Hippocampal formation (tissue), 2 donors: ENCODE measurements at regions not wholly inside any gene's neighbourhood (a gene's known extent, or its start where the extent isn't known, plus 50 kb on each side); places are given as distances from the start of the nearest gene placed in this dataset.
"Not testable (repeated sequence)": the region's sequence is repeated elsewhere in the genome, so short reads cannot be mapped to it uniquely, and the experiment has no call there.

Source experiments
- DNase-seq, 2 donors: peaks; one replicate each; lab custom pipeline; 2025; lab: John Stamatoyannopoulos, UW

- DNase-seq = not testable (repeated sequence)
Measured at GRCh38 chr4:74505355-74505978, 60.5 kb downstream of the AREG start.

GRCh38 chr4:74509363-74509762, 64.4 kb downstream of the AREG start:
- not testable (repeated sequence) for DNase-seq

DNA sequence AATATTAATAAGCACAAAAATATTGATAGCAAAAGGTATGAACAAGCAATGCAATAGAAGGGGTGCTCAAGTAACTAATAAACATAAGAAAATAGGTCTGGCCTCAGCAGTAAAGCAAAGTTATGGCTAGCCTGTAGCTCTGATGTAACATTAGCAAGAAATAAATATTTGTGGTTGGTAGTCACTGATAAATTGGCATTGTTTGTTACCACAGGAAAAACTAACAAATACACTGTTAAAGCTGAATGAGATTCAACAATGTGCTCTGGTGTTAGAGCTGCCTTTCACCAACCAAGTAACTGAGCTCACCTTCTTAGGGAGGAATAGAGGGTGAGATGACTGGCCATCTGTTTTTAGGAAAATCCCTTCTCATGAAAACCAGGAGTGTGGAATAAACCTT, 71.4 kb downstream of the AREG start:
- DNase-seq = no peak

GRCh38 chr4:74517996-74518395, 73.1 kb downstream of the AREG start:
- DNase-seq = no peak

GRCh38 chr4:74522251-74522991, 77.5 kb downstream of the AREG start:
- no peak for DNase-seq

- DNase-seq = no peak
Measured at GRCh38 chr4:74523096-74523495, 78.2 kb downstream of the AREG start.

GRCh38 chr4:74524985-74525384, 80.0 kb downstream of the AREG start:
- no peak for DNase-seq

DNA sequence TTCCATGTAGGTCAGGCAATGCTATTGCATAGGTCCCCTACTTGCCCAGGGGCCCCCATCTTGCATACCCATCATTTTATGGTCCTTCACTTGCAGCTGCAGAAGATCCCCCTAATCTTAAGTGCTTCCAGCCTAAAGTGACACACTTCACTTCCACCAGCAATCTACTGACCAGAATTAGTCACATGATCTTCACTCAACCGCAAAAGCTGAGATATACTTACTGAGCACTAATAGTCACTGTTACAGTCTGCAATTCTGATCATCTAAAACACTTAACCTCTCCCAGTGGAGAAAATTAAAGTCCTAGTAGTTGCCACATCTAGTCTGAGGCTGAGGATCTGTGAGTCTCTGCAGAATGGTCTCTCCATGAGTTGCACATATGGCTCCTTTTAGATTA, 82.1 kb downstream of the AREG start:
- DNase-seq = no peak

DNA sequence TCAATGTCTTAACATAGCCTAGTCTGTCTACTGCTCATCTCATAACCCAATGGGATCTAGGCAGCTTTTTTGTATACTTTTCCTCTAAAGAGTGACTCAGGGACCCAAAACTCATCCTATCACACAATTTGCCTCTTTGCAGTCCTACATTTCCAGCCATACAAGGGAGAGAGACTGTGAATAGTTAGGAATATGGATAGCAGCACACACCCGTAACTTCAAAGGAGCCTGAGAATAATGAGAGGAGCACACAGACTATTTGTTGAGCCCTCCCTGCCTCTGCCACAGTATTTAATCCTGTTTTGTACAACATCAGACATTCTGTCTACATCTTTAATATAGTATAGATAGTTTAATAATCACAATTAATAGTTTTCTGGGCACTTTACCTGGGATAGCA, 83.2 kb downstream of the AREG start:
- DNase-seq = no peak

DNA sequence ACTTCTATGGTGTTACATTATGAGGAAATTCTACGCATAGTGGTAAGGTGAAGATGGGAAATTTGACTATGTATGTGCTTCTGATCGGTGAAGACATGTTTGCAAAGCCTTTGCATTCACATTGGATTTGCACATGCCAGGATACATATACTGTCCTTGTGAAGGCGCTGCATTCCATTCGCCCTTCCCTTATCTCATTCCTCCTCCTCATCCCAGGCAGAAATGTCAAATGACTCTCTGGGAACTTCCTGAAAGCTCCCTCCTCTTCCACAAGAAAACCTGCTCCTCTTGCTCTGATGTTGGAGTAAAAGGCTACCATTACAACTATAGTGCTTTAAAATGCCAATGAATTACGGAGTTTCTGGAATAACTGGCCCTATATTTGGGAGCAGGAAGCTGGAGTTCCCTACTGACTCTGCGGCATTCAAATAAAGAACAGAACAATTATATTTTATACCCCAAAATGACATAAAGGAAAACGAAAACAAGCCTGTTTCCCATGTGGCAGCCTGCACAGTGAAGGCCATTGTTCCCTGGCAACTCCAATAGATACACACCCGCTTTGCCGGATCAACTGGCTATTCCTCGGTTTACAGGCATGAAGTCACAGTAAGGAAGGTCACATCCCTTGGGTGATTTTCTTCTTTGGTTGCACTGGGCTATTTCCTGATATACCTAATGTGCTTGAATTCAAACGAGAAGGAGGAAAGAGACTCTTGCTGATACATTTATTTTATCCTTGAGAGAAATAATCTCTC, 84.5 kb downstream of the AREG start:
- no peak for DNase-seq

GRCh38 chr4:74531963-74532794, 87.2 kb downstream of the AREG start:
- peak in 1 of 2 donors; percentile 49 for DNase-seq

- DNase-seq = no peak
Measured at GRCh38 chr4:74534121-74534520, 89.2 kb downstream of the AREG start.

GRCh38 chr4:74534936-74535335, 90.0 kb downstream of the AREG start:
- DNase-seq = no peak

- no peak for DNase-seq
Measured at GRCh38 chr4:74535512-74535911, 90.6 kb downstream of the AREG start.

- DNase-seq = no peak
Measured at GRCh38 chr4:74536557-74536956, 91.6 kb downstream of the AREG start.

GRCh38 chr4:74537459-74537858, 92.5 kb downstream of the AREG start:
- DNase-seq = no peak

DNA sequence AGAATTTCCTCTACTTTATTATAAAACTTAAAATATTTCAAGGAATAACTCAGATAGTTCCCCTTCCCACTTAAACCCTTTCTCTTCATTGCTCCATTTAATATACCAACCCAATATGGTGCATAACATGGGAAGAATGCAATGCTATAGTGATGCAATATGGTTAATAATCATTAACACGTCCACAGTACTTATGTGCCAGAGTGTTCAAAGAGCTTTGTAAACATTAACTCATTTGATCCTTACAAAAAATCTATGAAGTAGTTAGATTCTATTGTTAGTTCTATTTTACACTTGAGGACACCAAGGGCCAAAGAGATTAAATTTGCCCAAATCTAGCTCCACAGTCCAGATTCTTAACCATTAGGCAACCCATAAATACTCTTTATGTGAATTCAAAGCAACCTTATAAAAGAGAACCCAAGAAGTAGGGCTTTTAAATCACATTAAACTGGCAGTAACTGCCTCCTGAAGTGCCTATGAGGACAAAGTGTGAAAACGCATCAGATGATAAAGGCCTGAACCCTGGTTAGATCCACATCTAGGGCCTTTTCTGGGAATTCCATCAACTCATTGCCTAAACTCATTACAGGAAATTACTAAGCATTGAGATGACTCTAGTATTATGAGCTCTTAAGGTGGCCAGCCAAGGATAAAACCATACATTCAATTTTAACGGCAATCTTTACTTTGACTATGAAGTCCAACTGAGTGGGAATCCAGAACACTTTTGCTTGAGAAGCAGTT, 94.3 kb downstream of the AREG start:
- DNase-seq = no peak

DNA sequence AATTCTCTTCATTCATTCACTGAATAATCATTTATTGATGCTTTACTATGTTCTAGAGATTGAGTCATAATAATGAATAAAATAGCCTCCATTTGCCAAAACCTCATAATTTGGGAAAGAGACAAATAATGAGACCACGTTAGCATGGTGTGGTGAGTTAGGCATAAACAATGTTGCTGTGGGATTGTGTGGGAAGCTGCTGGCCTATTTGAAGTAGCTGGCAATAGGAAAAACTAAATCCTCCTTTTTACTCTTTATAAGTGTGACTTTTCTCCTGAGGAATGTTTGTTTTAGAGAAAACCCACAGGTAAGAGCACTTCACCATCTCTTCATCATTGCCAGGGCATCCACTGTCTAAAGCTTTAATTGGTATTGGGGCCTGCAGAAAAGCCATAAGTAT, 95.3 kb downstream of the AREG start:
- DNase-seq = no peak

GRCh38 chr4:74541667-74542066, 96.7 kb downstream of the AREG start:
- DNase-seq = no peak

GRCh38 chr4:74543231-74543781, 98.4 kb downstream of the AREG start:
- no peak for DNase-seq

- DNase-seq = no peak
Measured at GRCh38 chr4:74543983-74544382, 99.0 kb downstream of the AREG start.
